Stimulated activated CD4-positive, alpha-beta T cell treated with anti-CD3 and anti-CD28 coated beads, Interleukin-15, amount 100 ng/mL, for 24 hours (primary cell): ENCODE measurements at regions not wholly inside any gene's neighbourhood (a gene's known extent, or its start where the extent isn't known, plus 50 kb on each side); places are given as distances from the start of the nearest gene placed in this dataset.
"Not testable (repeated sequence)": the region's sequence is repeated elsewhere in the genome, so short reads cannot be mapped to it uniquely, and the experiment has no call there.

Experiments
- DNase-seq: peaks from one replicate; pipeline ENCODE4 v3.0.0-alpha.2; 2020

GRCh38 chr1:149234926-149235914 is 131.9 kb upstream of the NBPF9 start:
- DNase-seq: not testable (repeated sequence)

- not testable (repeated sequence) for DNase-seq
These were observed 134.2 kb upstream of the NBPF9 start for GRCh38 chr1:149237515-149237914.

DNA sequence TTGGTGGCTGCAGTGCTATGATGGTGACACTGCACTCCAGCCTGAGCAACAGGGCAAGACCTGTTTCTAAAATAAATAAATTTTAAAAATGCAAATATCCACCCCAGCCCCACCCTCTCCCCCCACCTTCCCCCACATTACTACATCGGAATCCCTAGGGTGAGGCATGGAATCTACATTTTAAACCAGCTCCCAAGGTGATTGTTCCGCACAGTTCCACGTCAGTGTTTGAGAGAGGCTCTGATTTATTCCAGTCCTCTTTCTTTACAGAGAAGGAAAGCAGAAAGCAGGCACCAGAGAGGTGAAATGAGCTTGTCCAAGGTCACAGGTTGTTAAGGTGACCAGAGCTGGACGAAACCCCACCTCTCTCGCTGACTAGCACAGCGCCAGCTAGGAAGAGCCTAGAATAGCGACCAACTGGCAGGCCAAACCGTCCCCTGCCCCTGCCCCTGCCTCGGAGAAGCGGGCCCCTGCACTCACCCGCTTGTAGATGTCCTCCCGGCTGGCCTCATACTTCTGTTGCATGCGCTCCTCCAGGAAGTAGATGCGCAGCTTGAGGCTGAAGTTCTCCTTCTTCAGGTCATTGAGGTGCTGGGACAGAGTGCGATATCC is 136.7 kb upstream of the NBPF9 start:
- DNase-seq: not testable (repeated sequence)

GRCh38 chr1:149240530-149240929 is 137.2 kb upstream of the NBPF9 start:
- DNase-seq: not testable (repeated sequence)

- DNase-seq: not testable (repeated sequence)
These were observed 137.9 kb upstream of the NBPF9 start for GRCh38 chr1:149241272-149241671.

DNA sequence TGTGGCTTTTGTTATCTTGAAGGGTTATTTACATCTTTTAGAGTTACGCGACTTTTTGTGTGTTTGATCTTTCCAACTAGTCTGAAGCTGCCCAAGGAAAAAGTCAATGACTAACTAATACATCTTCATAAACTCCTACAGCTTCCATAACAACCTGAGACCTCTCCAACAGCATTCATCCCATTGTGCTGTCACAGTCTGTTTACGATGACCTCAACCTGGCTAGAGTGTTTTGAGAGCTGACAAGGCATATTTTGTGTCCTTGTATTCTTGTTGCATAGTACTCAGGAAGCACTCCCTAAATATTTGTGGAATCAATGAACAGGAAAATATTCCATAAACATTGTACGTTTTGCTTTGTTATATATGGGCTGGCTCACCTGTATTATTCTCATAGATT is 140.2 kb upstream of the NBPF9 start:
- not testable (repeated sequence) for DNase-seq

DNA sequence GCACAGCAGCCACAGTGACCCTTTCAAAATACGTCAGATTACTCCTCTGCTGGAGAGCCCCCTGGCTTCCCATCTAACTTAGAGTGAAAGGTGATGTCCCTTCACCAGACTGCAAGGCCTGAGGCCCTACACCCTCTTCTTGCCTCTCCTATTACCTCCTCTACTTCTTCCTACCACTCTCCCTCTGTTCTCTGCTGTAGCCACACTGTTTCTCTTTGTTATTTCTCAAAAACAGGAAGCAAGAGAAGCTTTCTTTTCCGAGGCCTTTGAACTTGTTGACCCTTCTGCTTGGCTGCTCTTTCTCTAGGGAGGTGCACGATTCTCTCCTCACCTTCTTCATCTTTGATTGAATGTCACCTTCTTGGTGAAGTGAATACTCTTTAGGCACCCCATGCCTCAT is 141.3 kb upstream of the NBPF9 start:
- not testable (repeated sequence) for DNase-seq

DNA sequence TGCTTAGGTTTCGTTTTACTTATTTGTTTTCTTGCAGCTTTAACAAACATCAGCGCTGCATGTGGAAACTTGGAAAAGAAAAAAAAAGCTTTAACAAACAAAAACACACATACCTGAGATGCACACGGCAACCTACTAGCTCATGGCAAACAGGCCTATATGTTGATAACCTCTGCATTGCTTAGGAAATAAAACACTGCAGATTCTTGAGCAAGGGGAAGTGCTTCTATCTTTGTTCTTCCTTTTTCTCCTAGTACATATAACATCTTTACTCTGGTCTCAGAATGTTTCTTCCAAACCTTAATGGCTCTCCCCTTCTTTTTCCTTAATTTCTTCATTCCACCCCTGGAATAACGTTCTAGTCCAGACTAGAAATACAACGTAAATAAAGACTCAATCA is 142.9 kb upstream of the NBPF9 start:
- DNase-seq: not testable (repeated sequence)

GRCh38 chr1:149248610-149249009 is 145.3 kb upstream of the NBPF9 start:
- not testable (repeated sequence) for DNase-seq

DNA sequence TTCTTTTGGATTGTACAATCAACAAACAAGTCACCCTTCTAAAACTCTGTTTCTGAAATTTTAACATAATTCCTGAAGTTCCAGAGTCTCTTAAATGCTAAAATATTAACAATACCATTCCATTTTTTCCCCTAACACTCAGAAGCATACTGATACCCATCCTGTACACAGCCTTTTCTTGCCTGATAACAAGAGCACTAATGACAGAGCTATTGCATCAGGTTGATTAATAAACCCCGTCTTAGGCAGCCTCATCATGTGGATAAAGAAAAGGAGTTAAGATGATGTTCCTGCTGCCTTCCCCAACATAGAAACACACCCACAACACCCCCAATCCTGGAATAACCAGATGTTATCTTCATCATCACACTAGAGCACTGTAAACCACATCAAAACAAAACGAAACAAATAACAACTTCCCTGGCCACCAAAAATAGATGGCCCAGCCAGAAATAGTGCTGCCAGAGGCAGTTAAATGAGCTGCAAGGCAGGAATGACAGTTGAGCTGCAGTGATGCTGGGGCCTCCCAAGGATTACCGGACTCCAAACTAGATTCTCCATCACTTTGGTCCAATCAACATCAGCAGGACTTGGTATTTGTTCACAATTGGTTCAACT is 146.6 kb upstream of the NBPF9 start:
- DNase-seq: not testable (repeated sequence)

DNA sequence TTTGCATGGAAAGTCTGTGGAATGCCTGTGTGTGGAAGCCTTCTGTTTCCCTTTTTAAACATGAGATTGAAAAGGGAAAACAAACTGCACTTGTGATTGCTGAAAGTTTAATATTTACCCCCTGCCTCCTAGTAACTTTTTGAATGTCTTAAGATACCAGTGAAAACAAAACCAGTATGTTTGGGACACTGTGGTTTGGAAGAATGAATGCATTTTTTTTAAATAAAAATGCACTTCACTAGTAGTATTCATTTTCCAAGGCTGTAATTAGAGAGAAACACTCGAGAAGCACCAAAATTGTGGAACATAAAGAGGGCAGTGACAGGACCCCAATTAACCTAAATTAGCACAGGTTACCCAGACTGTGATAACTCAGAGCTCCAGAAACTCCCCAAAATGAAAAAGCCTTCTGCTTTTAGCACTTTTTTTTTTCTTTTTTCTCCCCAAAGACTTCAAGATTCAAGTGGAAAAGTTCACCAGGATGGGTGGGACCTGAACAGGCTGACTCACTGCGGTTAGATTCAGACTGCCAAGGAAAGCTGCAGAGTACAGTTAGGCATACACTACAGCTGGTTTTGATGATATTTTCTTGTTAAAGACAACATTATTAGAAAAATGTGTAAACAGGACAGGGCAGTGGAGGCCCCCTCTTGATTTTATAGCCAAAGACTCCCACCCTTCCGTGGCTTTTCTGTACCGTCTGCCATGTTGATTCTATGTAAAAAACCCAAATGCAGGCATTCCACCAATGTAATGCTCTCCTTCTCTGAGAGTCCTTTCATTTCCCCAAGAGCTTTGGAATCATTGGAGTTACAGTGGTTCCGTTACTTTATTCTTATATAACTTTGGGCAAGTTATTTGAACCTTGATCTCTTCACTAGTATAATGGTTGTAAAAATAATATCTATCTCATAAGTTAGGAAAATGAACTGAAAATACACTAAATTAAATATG is 151.8 kb upstream of the NBPF9 start:
- DNase-seq: not testable (repeated sequence)

DNA sequence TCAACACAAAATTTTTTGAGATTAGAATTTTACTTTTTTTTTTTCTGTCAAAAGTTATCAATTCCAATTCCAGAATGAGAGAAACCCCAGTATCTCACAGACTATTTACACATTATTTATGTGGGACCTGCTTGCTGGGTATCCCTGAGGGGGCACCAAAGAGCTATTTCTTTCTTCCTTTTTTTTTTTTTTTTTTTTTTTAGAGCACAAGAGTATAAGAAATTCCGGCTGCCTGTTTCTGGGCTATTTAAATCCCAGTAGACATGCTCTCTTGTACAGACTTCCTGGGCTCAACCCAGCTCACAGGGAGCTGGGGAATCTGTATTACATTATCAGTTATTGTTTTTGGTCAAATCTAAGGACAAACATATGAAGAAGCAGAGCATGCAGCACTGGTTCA is 156.9 kb upstream of the NBPF9 start:
- DNase-seq: not testable (repeated sequence)

- not testable (repeated sequence) for DNase-seq
These were observed 157.5 kb upstream of the NBPF9 start for GRCh38 chr1:149260736-149261340.

DNA sequence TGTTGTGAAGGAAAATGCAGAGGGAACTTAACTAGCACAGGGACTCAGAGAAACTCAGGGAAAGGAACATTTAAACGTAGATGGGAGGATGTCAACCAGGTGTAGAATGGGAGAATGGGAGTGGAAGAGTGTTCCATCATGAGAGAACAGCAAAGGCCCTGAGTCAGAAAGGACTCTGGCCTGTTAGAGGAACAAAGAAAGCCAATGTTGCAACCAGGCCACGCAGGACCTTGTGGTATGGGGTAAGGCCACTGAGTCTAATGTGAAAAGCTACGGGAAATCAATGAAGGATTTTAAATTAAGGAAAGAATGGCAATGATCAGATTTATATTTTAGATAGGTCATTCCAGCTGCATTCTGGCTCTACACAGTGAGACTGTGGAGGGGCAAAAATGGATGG is 163.9 kb upstream of the NBPF9 start:
- DNase-seq: not testable (repeated sequence)

- DNase-seq: not testable (repeated sequence)
These were observed 165.8 kb upstream of the NBPF9 start for GRCh38 chr1:149269001-149269702.

DNA sequence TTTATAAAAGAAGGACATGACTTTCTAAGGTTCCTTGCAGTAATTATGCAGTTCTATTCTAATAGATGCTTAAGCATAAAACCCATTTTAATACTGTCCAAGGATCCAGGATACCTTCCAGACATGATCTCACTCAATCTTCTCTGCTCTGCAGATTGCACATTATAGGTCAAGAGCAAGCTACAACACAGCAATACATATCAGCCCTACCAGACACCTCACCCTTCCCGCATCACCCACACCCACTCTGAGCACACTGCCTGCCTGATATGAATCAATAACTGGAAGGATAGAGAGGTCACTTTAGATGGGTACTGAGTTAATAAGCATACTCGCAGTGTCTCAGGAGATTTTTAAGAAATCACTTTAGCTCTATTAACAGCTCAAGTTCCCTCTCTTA is 166.5 kb upstream of the NBPF9 start:
- DNase-seq: not testable (repeated sequence)

- not testable (repeated sequence) for DNase-seq
These were observed 171.1 kb upstream of the NBPF9 start for GRCh38 chr1:149274493-149274892.

DNA sequence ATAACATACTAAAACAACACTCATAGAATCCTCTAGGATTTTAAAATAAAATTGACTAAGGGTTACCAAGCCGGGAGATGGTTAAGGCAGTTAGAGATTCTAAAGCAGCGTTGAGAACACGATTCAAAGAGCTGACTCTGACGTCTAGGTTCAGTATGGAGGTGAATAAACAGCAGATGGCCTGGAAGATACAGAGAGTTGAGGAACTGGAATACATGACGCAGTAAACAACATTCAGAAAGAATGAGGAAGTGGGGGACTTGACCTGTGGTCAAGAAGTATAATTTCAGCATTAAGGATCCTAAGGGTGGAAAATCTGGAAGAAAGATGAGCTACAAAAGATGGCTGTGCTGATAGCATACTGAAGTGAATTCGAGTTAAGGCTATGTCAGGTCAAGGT is 172.5 kb upstream of the NBPF9 start:
- DNase-seq: not testable (repeated sequence)

DNA sequence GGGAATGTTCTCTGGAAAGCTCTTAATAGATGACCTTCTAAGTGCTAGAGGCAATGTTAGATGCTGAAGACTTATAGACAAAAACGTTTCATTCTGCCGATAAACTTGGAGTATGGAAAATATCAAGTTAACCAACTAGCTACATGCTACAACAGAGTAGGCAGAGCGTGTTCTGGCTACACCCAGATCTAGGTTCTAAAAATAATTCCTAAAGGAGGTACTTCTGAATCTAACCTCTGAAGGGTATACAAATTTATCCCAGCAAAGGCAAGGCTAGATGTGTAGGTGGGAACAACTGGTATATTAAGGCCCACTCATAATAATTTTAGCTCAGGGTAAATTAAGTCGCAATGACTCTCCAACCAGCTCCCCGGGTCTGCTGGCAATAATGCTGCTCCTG is 173.1 kb upstream of the NBPF9 start:
- DNase-seq: not testable (repeated sequence)

DNA sequence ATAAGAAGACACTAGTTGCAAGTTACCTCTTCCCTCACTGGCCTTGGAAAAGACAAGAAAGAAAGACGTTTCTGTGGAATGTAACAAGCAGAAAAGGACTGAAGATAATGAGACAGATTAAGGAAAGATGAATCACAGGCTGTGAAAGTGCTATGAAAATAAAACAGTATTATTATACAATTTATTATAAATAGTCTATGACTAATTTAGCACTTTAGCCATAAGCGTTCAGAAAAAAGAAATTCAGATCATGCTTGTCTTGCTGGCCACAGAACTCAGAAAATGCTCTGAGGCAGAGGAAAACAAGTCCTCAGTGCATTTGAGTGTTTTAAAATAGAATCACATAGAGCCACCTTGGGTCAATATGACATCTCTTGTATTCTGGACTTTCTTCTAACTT is 174.8 kb upstream of the NBPF9 start:
- DNase-seq: not testable (repeated sequence)

- DNase-seq: not testable (repeated sequence)
These were observed 175.7 kb upstream of the NBPF9 start for GRCh38 chr1:149279015-149279414.
